Heart left ventricle (tissue), 13 donors: ENCODE measurements at regions not wholly inside any gene's neighbourhood (a gene's known extent, or its start where the extent isn't known, plus 50 kb on each side); places are given as distances from the start of the nearest gene placed in this dataset.

ENCODE experiments used
- POLR2A ChIP-seq, 2 donors: fragments of 450-650 bp; IDR thresholded peaks; one replicate each; pipeline ENCODE4 v1.6.1; 2017; ENCODE audit warnings: antibody characterized with exemption in 2 of 2, mild to moderate bottlenecking in 2 of 2, moderate library complexity in 2 of 2
- TF ChIP-seq, protein P1 (sequence below), 12 donors: fragments of 200-600 bp; sonication (generic) in 4 of 12; IDR thresholded peaks; one replicate each; pipeline versions ENCODE4 v1.5.0 to v1.8.0; 2018 to 2022; ENCODE audit warnings: antibody characterized with exemption in 12 of 12, mild to moderate bottlenecking in 5 of 12
- donor health status: ischemic (EF 13 %, LVEDD 7.1; RV severe dilation, severe dysfunction).
- donor health status: DM: no; HTN: yes; CAD: no.
- donor health status: DM: no; HTN: no; CAD: no.
- donor health status: ischemic (EF 25% LVEDD 6.9; RV normal size, moderate dysfunction).
- donor health status: ischemic (EF 25% LVEDD 5.7; RV mildly dilated, moderate dysfunction).
- donor health status: ischemic (EF 35%, LVEDD 5.7; RV mildly dilated, moderate dysfunction).
- donor health status: nonischemic (EF 11% LVEDD 7.7; RV severe dilation, severe dysfunction).
- donor health status: DM: yes; HTN: yes; CAD: no.
- donor health status: PGD.
- donor health status: ischemic (EF 29% LVEDD 5.4; RV normal size, mild dysfunction).
- donor health status: nonischemic (EF 23%, LVEDD 6.1; RV moderate dilation, normal function).

DNA sequence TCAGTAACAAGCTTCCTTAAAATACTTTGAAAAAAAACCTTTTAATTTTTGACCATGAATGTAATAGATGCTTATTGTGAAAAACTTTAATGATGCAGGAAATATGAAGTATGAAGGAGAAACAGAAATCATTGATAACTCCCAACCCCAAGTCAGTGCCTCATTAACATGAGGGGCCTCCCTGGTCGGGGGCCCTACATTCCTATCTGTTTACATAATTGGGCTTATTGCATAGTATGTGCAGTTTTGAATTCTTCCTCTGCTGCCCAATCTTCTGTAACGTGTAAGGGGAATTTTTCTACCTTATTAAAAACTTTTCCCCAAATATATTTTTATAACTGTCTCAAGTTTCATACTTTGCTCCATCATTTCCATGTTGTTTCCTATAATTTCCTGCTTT lies 63.0 kb downstream of the SLC25A47 start:
- TF ChIP-seq, protein P1, sequence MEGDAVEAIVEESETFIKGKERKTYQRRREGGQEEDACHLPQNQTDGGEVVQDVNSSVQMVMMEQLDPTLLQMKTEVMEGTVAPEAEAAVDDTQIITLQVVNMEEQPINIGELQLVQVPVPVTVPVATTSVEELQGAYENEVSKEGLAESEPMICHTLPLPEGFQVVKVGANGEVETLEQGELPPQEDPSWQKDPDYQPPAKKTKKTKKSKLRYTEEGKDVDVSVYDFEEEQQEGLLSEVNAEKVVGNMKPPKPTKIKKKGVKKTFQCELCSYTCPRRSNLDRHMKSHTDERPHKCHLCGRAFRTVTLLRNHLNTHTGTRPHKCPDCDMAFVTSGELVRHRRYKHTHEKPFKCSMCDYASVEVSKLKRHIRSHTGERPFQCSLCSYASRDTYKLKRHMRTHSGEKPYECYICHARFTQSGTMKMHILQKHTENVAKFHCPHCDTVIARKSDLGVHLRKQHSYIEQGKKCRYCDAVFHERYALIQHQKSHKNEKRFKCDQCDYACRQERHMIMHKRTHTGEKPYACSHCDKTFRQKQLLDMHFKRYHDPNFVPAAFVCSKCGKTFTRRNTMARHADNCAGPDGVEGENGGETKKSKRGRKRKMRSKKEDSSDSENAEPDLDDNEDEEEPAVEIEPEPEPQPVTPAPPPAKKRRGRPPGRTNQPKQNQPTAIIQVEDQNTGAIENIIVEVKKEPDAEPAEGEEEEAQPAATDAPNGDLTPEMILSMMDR (IDR thresholded peaks at IDR 0.05) = no peak
- no peak for TF ChIP-seq POLR2A (IDR thresholded peaks at IDR 0.05)
